ENCODE measurements at regions not wholly inside any gene's neighbourhood (a gene's known extent, or its start where the extent isn't known, plus 50 kb on each side); places are given as distances from the start of the nearest gene placed in this dataset.
A peak's percentile ranks its signal among the peaks of the same experiment; 100 is the strongest.

DNA sequence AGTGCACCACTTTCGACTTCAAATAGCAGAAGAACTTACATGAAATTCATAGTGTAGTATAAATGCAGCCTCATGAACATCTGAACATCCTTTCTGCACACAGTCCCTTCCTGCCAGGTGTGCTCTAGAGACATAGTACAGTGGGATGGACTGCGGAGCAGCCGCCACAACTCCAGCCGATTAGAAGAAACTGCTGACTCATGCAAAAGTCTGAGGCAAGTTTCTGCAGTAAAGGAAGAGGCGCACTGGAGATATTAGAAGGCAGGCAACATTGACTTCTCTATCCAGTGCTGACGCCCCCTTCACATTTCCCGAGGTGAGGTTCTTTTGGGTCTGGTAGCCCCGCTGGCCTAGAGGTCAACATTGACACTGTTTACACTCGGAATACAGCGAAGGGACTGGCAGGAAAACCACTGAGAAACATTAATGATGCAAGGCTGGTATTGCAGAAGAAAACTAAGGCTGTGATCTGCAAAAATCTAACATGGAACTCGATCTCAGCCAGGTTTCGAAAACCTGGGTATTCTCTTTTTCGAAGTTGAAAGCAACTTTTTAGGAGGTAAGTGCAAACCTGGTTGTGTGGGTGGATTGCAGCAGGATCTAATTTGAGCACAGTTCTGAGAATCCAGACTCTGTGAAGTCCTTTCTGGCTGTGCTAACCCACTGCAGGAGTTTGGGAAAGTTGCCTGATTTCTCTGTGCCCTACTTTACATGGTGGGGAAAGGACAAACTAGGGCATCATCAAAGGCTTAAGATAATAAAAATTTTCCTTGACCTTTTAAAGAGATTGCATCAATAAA is 90.7 kb downstream of the CDC7 start:
- peak in 1 of 2 donors; percentile 32 for DNase-seq (ENCODE audit: low spot score in 2 of 2)
- WGBS, result 78% methylated on average over 13 of the region's 13 CpGs
- no peaks in the 10 kb centered on the region for H3K9me3 ChIP-seq

DNA sequence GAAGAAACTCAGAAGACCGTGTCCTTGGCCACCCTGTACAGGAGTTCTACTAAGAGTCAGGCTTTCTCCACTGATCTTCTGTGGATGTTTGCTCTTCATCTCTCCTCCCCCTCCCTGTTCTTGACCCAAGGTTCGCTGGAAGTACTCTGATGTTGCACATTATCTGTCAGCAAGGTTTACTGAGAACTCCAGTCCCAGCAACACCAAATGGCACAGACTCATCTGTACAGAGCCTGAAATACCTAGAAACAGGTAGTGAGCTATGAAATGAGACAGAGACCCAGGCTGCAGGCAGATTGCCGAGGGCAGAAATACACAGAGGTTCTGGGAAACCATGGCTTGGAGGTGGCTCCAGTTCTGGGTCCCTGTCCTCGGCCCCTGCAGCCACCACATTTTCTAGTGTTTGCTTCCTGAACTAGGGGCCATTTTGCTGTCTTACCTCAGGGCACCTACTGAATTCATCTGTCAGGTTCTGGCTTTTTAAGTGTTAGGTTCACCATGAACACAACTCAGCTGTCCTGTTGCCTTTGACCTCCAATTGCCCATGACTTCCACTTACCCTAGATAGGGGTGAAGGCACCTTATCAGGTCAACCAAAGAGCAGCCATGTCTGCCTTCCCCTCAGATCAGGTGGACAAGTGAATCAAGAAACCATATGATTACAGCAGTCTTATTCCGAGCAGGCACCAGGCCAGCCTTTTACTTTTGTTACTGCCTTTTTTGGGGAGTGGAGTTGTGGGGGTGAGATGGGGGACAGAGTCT is 92.2 kb downstream of the CDC7 start:
- TF ChIP-seq EP300 (IDR thresholded peaks at IDR 0.05) (no peak), POLR2A (IDR thresholded peaks at IDR 0.05) (no peak), POLR2AphosphoS5 (IDR thresholded peaks at IDR 0.05) (no peak)
- TF ChIP-seq, protein P1, sequence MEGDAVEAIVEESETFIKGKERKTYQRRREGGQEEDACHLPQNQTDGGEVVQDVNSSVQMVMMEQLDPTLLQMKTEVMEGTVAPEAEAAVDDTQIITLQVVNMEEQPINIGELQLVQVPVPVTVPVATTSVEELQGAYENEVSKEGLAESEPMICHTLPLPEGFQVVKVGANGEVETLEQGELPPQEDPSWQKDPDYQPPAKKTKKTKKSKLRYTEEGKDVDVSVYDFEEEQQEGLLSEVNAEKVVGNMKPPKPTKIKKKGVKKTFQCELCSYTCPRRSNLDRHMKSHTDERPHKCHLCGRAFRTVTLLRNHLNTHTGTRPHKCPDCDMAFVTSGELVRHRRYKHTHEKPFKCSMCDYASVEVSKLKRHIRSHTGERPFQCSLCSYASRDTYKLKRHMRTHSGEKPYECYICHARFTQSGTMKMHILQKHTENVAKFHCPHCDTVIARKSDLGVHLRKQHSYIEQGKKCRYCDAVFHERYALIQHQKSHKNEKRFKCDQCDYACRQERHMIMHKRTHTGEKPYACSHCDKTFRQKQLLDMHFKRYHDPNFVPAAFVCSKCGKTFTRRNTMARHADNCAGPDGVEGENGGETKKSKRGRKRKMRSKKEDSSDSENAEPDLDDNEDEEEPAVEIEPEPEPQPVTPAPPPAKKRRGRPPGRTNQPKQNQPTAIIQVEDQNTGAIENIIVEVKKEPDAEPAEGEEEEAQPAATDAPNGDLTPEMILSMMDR (IDR thresholded peaks at IDR 0.05), result no peak
- H3K27ac ChIP-seq, result no peak overlapping the region
- no peaks in the 10 kb centered on the region for H3K4me1 ChIP-seq
- DNase-seq (ENCODE audit: low spot score in 2 of 2), result peak in 1 of 2 donors; percentile 28
- H3K4me3 ChIP-seq, result no peak overlapping the region
- no peaks in the 10 kb centered on the region for H3K36me3 ChIP-seq
- H3K9me3 ChIP-seq, result no peaks in the 10 kb centered on the region
- H3K27me3 ChIP-seq, result no peaks in the 10 kb centered on the region
- WGBS, result 88% methylated on average over 5 of the region's 5 CpGs

More for the DNA sequence above, 90.7 kb downstream of the CDC7 start:
- H3K27me3 ChIP-seq, result no peaks in the 10 kb centered on the region
- H3K4me1 ChIP-seq, result no peaks in the 10 kb centered on the region
- no peak overlapping the region for H3K4me3 ChIP-seq
- H3K27ac ChIP-seq, result no peak overlapping the region
- H3K36me3 ChIP-seq, result no peaks in the 10 kb centered on the region
- no peak for TF ChIP-seq POLR2A (IDR thresholded peaks at IDR 0.05)

DNA sequence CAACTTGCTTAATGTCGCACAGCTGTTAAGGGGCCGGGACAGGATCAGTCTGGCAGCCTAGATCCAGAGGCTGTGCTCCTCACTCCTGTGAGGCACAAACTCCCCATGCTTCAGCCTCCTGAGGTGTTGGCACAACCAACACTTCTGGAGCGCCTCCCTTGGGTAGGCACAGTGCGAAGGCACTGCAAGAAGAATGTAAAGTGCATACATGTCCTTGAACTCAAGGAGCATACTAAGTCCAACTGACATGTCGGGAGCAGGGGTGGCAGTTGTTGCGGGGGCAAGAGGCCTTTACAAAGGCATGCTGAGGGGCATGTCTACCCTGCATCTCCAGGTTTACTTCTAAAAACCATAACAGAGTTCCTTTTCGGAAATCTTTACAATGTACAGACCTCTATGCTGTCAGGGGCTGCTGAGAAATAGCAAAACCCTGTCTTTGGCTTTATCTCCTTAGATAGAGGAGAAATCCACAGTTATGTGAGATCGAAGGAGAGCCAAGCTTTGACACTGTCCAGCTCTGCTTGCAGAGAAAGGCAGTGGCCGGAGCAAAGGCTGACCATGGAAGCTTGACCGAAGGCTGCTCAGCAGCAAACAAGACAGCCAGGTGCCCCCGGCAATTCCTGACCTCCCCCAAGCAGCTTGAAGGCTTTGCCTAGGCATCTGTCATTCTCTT is 93.9 kb downstream of the CDC7 start:
- DNase-seq (ENCODE audit: low spot score in 2 of 2), result peak in 1 of 2 donors; percentile 49
- WGBS, result 98% methylated on average over 10 of the region's 11 CpGs
- no peaks in the 10 kb centered on the region for H3K9me3 ChIP-seq

DNA sequence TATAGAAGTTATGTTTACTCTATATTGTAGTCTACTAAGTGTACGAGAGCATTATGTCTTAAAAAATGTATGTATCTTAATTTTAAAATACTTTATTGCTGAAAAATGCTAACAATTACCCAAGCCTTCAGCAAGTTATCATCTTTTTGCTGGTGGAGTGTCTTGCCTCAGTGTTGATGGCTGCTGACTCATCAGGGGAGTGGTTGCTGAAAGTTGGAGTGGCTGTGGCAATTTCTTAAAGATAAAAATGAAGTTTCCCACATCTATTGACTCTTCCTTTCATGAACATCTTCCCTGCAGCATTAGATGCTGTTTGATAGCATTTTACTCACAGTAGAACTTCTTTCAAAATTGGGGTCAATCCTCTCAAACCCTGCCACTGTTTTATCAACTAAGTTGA is 95.8 kb downstream of the CDC7 start:
- H3K36me3 ChIP-seq, result no peaks in the 10 kb centered on the region
- H3K9me3 ChIP-seq, result no peaks in the 10 kb centered on the region
- peak overlapping the region; percentile 21 for H3K27ac ChIP-seq
- WGBS, result 47% methylated on average over 1 of the region's 1 CpG
- H3K4me1 ChIP-seq, result no peaks in the 10 kb centered on the region
- TF ChIP-seq, protein P1 (IDR thresholded peaks at IDR 0.05), result no peak
- TF ChIP-seq EP300 (IDR thresholded peaks at IDR 0.05) (no peak), POLR2A (IDR thresholded peaks at IDR 0.05) (no peak), POLR2AphosphoS5 (IDR thresholded peaks at IDR 0.05) (no peak)
- H3K4me3 ChIP-seq, result no peak overlapping the region
- H3K27me3 ChIP-seq, result no peaks in the 10 kb centered on the region
- DNase-seq (ENCODE audit: low spot score in 2 of 2), result no peak

More for the DNA sequence above, 93.9 kb downstream of the CDC7 start:
- Histone ChIP-seq H3K36me3 (no peaks in the 10 kb centered on the region), H3K27me3 (no peaks in the 10 kb centered on the region), H3K27ac (no peak overlapping the region), H3K4me3 (no peak overlapping the region), H3K4me1 (no peaks in the 10 kb centered on the region)
- TF ChIP-seq, protein P1 (IDR thresholded peaks at IDR 0.05), result no peak
- no peak for TF ChIP-seq POLR2A (IDR thresholded peaks at IDR 0.05)
- no peak for TF ChIP-seq POLR2AphosphoS5 (IDR thresholded peaks at IDR 0.05)
- TF ChIP-seq EP300 (IDR thresholded peaks at IDR 0.05), result no peak

DNA sequence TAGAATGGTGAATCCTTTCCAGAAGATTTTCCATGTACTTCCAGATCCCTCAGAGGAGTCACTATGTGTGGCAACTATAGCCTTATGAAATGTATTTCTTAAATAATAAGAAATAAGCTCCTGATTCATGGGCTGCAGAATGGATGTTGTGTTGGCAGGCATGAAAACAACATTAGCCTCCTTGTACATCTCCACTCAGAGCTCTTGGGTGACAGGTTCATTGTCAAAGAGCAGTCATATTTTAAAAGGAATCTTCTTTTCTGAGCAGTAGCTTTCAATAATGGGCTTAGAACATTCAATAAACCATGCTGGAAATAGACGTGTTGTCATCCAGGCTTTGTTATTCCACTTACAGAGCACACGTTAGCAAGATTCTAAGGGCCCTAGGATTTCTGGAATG is 96.6 kb downstream of the CDC7 start:
- WGBS, result 67% methylated on average over 2 of the region's 2 CpGs
- DNase-seq (ENCODE audit: low spot score in 2 of 2), result no peak
- no peaks in the 10 kb centered on the region for H3K9me3 ChIP-seq
- no peaks in the 10 kb centered on the region for H3K27me3 ChIP-seq
- H3K27ac ChIP-seq, result no peak overlapping the region
- no peak overlapping the region for H3K4me3 ChIP-seq
- TF ChIP-seq POLR2A (IDR thresholded peaks at IDR 0.05) (no peak), POLR2AphosphoS5 (IDR thresholded peaks at IDR 0.05) (no peak), EP300 (IDR thresholded peaks at IDR 0.05) (no peak)
- TF ChIP-seq, protein P1 (IDR thresholded peaks at IDR 0.05), result no peak
- H3K4me1 ChIP-seq, result no peaks in the 10 kb centered on the region
- H3K36me3 ChIP-seq, result no peaks in the 10 kb centered on the region

Measured in suprapubic skin (tissue), 4 donors.